Ovary (tissue), 3 donors: ENCODE measurements at regions not wholly inside any gene's neighbourhood (a gene's known extent, or its start where the extent isn't known, plus 50 kb on each side); places are given as distances from the start of the nearest gene placed in this dataset.

Experiments used
- CTCF ChIP-seq, 3 donors: fragments of 450-650 bp in 2 of 3; fragments of 200-600 bp in 1 of 3; IDR thresholded peaks; one replicate each; pipeline versions ENCODE4 v1.5.1 to v1.8.0; 2016 to 2022; ENCODE audit warnings: antibody characterized with exemption in 3 of 3, mild to moderate bottlenecking in 1 of 3
- POLR2A ChIP-seq: fragments of 450-650 bp; IDR thresholded peaks from one replicate; pipeline ENCODE4 v1.6.1; 2017; ENCODE audit warnings: antibody characterized with exemption, mild to moderate bottlenecking, moderate library complexity
- donor health status: DM: no; HTN: no; CAD: no.

GRCh38 chr4:23577398-23577797 is 312.4 kb downstream of the PPARGC1A start:
- TF ChIP-seq CTCF (IDR thresholded peaks at IDR 0.05) (no peak), POLR2A (no peak)
